Mesenchymal stem cell (in vitro differentiated cells and primary cell): ENCODE measurements at regions not wholly inside any gene's neighbourhood (a gene's known extent, or its start where the extent isn't known, plus 50 kb on each side); places are given as distances from the start of the nearest gene placed in this dataset.

Source experiments
- DNase-seq: peaks from one replicate; pipeline ENCODE4 v3.0.0-alpha.2; 2013
- H2AFZ ChIP-seq: one replicate; pipeline ENCODE4 v1.6.1; 2013; ENCODE audit warnings: low read depth, mild to moderate bottlenecking, control low read depth, inconsistent platforms, low read length, moderate library complexity
- H2AK5ac ChIP-seq: 2 replicates; pipeline ENCODE4 v1.6.1; 2013; ENCODE audit warnings: low read length, moderate library complexity, mild to moderate bottlenecking, inconsistent platforms; ENCODE audit not compliant: severe bottlenecking
- H2BK120ac ChIP-seq: one replicate; pipeline ENCODE4 v1.6.1; 2013; ENCODE audit warnings: low read depth, mild to moderate bottlenecking, inconsistent platforms, low read length, moderate library complexity
- H2BK12ac ChIP-seq, 2 experiments: one replicate each; pipeline ENCODE4 v1.6.1; 2013; ENCODE audit warnings: inconsistent platforms in 2 of 2, low read length in 2 of 2, mild to moderate bottlenecking in 2 of 2, moderate library complexity in 2 of 2, control low read depth in 1 of 2
- H2BK15ac ChIP-seq: one replicate; pipeline ENCODE4 v1.6.1; 2013; ENCODE audit warnings: mild to moderate bottlenecking, low read depth, inconsistent platforms; ENCODE audit not compliant: poor library complexity, severe bottlenecking
- H2BK5ac ChIP-seq: 2 replicates; pipeline ENCODE4 v1.6.1; 2013; ENCODE audit warnings: low read depth, mild to moderate bottlenecking, low read length, control low read depth, inconsistent platforms; ENCODE audit not compliant: poor library complexity, severe bottlenecking
- H3K14ac ChIP-seq, 2 experiments: one replicate each; pipeline ENCODE4 v1.6.1; 2013; ENCODE audit warnings: inconsistent platforms in 2 of 2, low read length in 2 of 2, control low read depth in 1 of 2, mild to moderate bottlenecking in 1 of 2, moderate library complexity in 1 of 2
- H3K18ac ChIP-seq, 2 experiments: one replicate each; pipeline ENCODE4 v1.6.1; 2013; ENCODE audit warnings: inconsistent platforms in 2 of 2, low read length in 2 of 2, control low read depth in 1 of 2, low read depth in 1 of 2, mild to moderate bottlenecking in 1 of 2
- H3K23ac ChIP-seq, 2 experiments: one replicate each; pipeline ENCODE4 v1.6.1; 2013; ENCODE audit warnings: inconsistent platforms in 2 of 2, low read length in 2 of 2, mild to moderate bottlenecking in 2 of 2, moderate library complexity in 2 of 2, control low read depth in 1 of 2
- H3K27ac ChIP-seq: 2 replicates; pipeline ENCODE4 v1.5.1; 2013; ENCODE audit warnings: mild to moderate bottlenecking, moderate library complexity, low read length, control low read depth, inconsistent platforms; ENCODE audit not compliant: poor library complexity, severe bottlenecking
- H3K27me3 ChIP-seq, 2 experiments: 2 replicates each; pipeline versions ENCODE4 v1.6.1 to v1.7.0; 2013; ENCODE audit warnings: low read length in 2 of 2, mild to moderate bottlenecking in 2 of 2, moderate library complexity in 2 of 2, control low read depth in 1 of 2, inconsistent platforms in 1 of 2; ENCODE audit not compliant: control insufficient read depth in 1 of 2, insufficient read depth in 1 of 2
- H3K36me3 ChIP-seq, 2 experiments: 2 replicates each; pipeline versions ENCODE4 v1.6.1 to v1.7.0; 2013; ENCODE audit warnings: low read length in 2 of 2, control low read depth in 1 of 2, inconsistent platforms in 1 of 2, low read depth in 1 of 2, mild to moderate bottlenecking in 1 of 2; ENCODE audit not compliant: insufficient read depth in 2 of 2, control insufficient read depth in 1 of 2
- H3K4ac ChIP-seq, 2 experiments: one replicate each; pipeline ENCODE4 v1.6.1; 2013; ENCODE audit warnings: inconsistent platforms in 2 of 2, low read length in 2 of 2, mild to moderate bottlenecking in 2 of 2, moderate library complexity in 2 of 2, control low read depth in 1 of 2, low read depth in 1 of 2
- H3K4me1 ChIP-seq: 2 replicates; pipeline ENCODE4 v1.6.1; 2013; ENCODE audit warnings: low read depth, low read length, control low read depth; ENCODE audit not compliant: control insufficient read depth, insufficient read depth
- H3K4me2 ChIP-seq: 2 replicates; pipeline ENCODE4 v1.6.1; 2013; ENCODE audit warnings: low read length, mild to moderate bottlenecking, inconsistent platforms; ENCODE audit not compliant: poor library complexity, severe bottlenecking
- H3K4me3 ChIP-seq, 2 experiments: 2 replicates each; pipeline versions ENCODE4 v1.5.1 to v1.7.0; 2013; ENCODE audit warnings: low read length in 2 of 2, mild to moderate bottlenecking in 2 of 2, control low read depth in 1 of 2, low read depth in 1 of 2; ENCODE audit not compliant: insufficient read depth in 1 of 2
- H3K79me1 ChIP-seq: replicated peaks from 2 replicates; pipeline ENCODE4 v1.6.1; 2013; ENCODE audit warnings: mild to moderate bottlenecking, control low read depth, low read length, inconsistent platforms; ENCODE audit not compliant: poor library complexity, severe bottlenecking
- H3K9ac ChIP-seq: 2 replicates; pipeline ENCODE4 v1.7.0; 2013; ENCODE audit warnings: mild to moderate bottlenecking, low read length, moderate library complexity
- H3K9me3 ChIP-seq: 2 replicates; pipeline ENCODE4 v1.7.0; 2013; ENCODE audit warnings: mild to moderate bottlenecking, low read length; ENCODE audit not compliant: control insufficient read depth
- H4K8ac ChIP-seq: one replicate; pipeline ENCODE4 v1.6.1; 2013; ENCODE audit warnings: inconsistent platforms, mild to moderate bottlenecking, low read length, moderate library complexity
- H4K91ac ChIP-seq: one replicate; pipeline ENCODE4 v1.6.1; 2013; ENCODE audit warnings: mild to moderate bottlenecking, low read length, inconsistent platforms
- WGBS: methylation state at CpG from one replicate; pipeline ENCODE4 v1.1.7; 2013; ENCODE audit warnings: mixed read lengths; 5-methylcytosine and 5-hydroxymethylcytosine counted together

DNA sequence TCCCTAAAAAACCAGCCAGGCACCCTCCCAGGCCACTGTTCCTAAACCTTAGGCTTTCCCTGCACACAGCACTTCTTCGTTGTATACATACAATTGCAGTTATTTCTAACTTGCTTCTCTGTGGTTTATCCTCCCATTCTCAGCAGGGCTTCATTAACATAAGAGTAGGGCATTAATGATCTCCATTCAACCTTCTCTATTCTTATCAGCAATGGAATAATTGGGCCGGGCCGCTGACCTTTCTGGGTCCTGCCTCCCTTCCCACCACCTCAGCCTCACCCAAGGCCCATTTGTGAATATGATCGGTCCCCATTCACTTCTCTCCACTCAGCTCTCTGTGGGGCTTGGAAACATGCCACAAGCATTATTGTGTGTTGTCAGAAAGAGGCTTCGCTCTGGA, 184.2 kb downstream of the SUCLA2 start:
- H3K4me1 ChIP-seq: no peaks in the 10 kb centered on the region
- no peak overlapping the region for H3K4me3 ChIP-seq
- no peak overlapping the region for H2BK5ac ChIP-seq
- H2AK5ac ChIP-seq: no peak overlapping the region
- whole genome bisulfite sequencing: 46% methylated on average over 3 of the region's 5 CpGs
- DNase-seq: no peak
- H2BK12ac ChIP-seq: no peak overlapping the region
- H3K9me3 ChIP-seq: no peaks in the 10 kb centered on the region
- H4K8ac ChIP-seq: no peak overlapping the region
- no peak overlapping the region for H4K91ac ChIP-seq
- H3K14ac ChIP-seq: no peak overlapping the region
- no peak overlapping the region for H3K27ac ChIP-seq
- H3K4me2 ChIP-seq: no peak overlapping the region
- no peak overlapping the region for H2AFZ ChIP-seq
- no peak overlapping the region for H3K4ac ChIP-seq
- H3K18ac ChIP-seq: no peak overlapping the region
- H3K27me3 ChIP-seq: no peaks in the 10 kb centered on the region
- no peaks in the 10 kb centered on the region for H3K36me3 ChIP-seq
- H2BK120ac ChIP-seq: no peak overlapping the region
- H2BK15ac ChIP-seq: no peak overlapping the region
- H3K9ac ChIP-seq: no peak overlapping the region
- H3K23ac ChIP-seq: no peak overlapping the region
- H3K79me1 ChIP-seq: no peaks in the 10 kb centered on the region

DNA sequence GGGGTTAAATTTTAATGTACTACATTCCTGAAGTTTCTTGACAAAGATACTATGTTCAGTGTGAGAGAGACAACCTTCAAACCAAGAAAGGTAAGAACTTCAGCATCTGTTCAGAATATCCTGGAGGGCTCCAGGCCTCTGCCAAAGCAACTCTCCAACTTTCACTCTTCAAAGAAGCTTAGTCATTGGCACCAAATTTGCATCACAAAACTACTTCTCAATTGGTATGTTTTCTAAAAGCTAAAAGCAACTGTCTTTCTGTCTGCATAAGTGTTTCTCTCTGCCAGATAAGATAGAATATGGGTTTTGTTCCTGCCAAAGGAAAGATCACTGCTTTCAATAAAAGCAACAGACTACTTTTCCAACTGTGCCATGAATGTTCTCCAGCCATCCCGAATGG, 187.4 kb downstream of the SUCLA2 start:
- no peak overlapping the region for H3K4ac ChIP-seq
- DNase-seq: no peak
- no peak overlapping the region for H3K4me3 ChIP-seq
- 25% methylated on average over 1 of the region's 1 CpG for WGBS
- H2AFZ ChIP-seq: no peak overlapping the region
- no peak overlapping the region for H2BK15ac ChIP-seq
- no peak overlapping the region for H4K91ac ChIP-seq
- H2BK12ac ChIP-seq: no peak overlapping the region
- H3K23ac ChIP-seq: no peak overlapping the region
- H2AK5ac ChIP-seq: no peak overlapping the region
- no peaks in the 10 kb centered on the region for H3K27me3 ChIP-seq
- no peaks in the 10 kb centered on the region for H3K4me1 ChIP-seq
- no peak overlapping the region for H3K27ac ChIP-seq
- H3K4me2 ChIP-seq: no peak overlapping the region
- H4K8ac ChIP-seq: no peak overlapping the region
- H3K79me1 ChIP-seq: no peaks in the 10 kb centered on the region
- H3K9ac ChIP-seq: no peak overlapping the region
- H2BK5ac ChIP-seq: no peak overlapping the region
- H3K18ac ChIP-seq: no peak overlapping the region
- no peak overlapping the region for H3K14ac ChIP-seq
- H2BK120ac ChIP-seq: no peak overlapping the region
- no peaks in the 10 kb centered on the region for H3K9me3 ChIP-seq
- H3K36me3 ChIP-seq: no peaks in the 10 kb centered on the region

DNA sequence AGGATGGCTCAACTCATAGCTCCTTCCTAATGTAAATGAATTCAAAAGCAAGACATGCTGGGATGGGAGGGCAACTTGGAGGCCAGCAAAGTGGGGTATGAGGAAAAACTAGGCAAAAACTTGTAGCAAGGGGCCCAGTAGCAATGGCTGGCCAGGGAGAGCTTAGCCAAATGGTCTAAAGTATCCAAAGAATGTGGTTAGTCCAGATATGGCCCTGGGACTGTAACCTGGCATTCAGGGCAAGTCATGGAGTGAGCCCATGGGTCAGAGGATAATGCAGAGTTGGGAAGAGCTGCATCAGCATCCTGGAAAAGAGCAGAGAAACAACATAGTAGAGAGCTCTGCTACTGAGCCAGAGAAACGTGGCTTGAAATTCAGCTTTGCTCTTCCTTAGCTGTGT, 191.7 kb downstream of the SUCLA2 start:
- Histone ChIP-seq H2BK5ac (no peak overlapping the region), H3K4me3 (no peak overlapping the region), H3K4me1 (no peaks in the 10 kb centered on the region), H3K23ac (no peak overlapping the region), H3K9ac (no peak overlapping the region), H3K27me3 (no peaks in the 10 kb centered on the region), H3K9me3 (no peaks in the 10 kb centered on the region), H3K79me1 (no peaks in the 10 kb centered on the region), H4K91ac (no peak overlapping the region), H2BK15ac (no peak overlapping the region), H2BK120ac (no peak overlapping the region), H3K27ac (no peak overlapping the region), H3K18ac (no peak overlapping the region), H4K8ac (no peak overlapping the region), H2BK12ac (no peak overlapping the region), H3K36me3 (no peaks in the 10 kb centered on the region), H3K4ac (no peak overlapping the region), H3K14ac (no peak overlapping the region), H2AFZ (no peak overlapping the region), H2AK5ac (no peak overlapping the region), H3K4me2 (no peak overlapping the region)
- DNase-seq: no peak
- 20% methylated on average over 1 of the region's 1 CpG for WGBS

DNA sequence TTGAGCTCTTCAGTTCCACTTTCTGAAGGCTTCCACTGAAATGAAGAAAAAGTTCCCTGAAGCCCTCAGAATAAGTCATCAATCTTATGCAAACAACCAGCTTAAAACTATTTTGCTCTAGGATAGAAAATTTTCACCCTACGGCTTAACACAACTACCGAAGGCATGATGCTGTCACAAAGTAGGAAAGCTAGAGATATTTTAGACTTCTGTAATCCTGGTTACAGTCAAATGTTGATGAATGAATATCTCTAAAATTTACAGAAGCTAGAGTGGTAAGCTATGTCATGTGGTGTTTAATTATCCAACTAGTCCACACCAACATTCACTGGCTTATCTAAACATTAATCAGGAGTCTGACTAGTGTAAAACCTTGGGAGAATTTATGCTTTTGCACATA, 197.9 kb downstream of the SUCLA2 start:
- Histone ChIP-seq H3K27ac (no peak overlapping the region), H3K9ac (no peak overlapping the region), H3K36me3 (no peaks in the 10 kb centered on the region), H2BK15ac (no peak overlapping the region), H2AK5ac (no peak overlapping the region), H4K8ac (no peak overlapping the region), H3K79me1 (no peaks in the 10 kb centered on the region), H2BK12ac (no peak overlapping the region), H3K9me3 (no peaks in the 10 kb centered on the region), H3K4me3 (no peak overlapping the region), H3K27me3 (no peaks in the 10 kb centered on the region), H3K4ac (no peak overlapping the region), H2AFZ (no peak overlapping the region), H2BK5ac (no peak overlapping the region), H3K4me1 (no peaks in the 10 kb centered on the region), H3K4me2 (no peak overlapping the region), H3K14ac (no peak overlapping the region), H3K23ac (no peak overlapping the region), H2BK120ac (no peak overlapping the region), H4K91ac (no peak overlapping the region), H3K18ac (no peak overlapping the region)
- DNase-seq: no peak
- WGBS: no CpG with 5 or more reads among the region's 2 CpGs
